ENCODE measurements at regions not wholly inside any gene's neighbourhood (a gene's known extent, or its start where the extent isn't known, plus 50 kb on each side); places are given as distances from the start of the nearest gene placed in this dataset.

- no peak for TF ChIP-seq CTCF (conservative IDR thresholded peaks at IDR 0.05 in 1 of 2, IDR thresholded peaks at IDR 0.05 in 1 of 2; ENCODE audit: extremely low read depth in 1 of 2, insufficient read depth in 1 of 2, low read depth in 1 of 2, low read length in 2 of 2)
- TF ChIP-seq EZH2 (IDR thresholded peaks at IDR 0.05; ENCODE audit: borderline replicate concordance, low read length): no peak
Observed at GRCh38 chr6:48289841-48290240, 178.8 kb upstream of the PTCHD4 start.

All from mammary epithelial cell (primary cell).